Activated naive CD8-positive, alpha-beta T cell treated with anti-CD3 and anti-CD28 coated beads, Interleukin-2, amount 10 ng/mL, durations not matched to agents 7 days and 5 days (primary cell): ENCODE measurements at regions not wholly inside any gene's neighbourhood (a gene's known extent, or its start where the extent isn't known, plus 50 kb on each side); places are given as distances from the start of the nearest gene placed in this dataset.
"Not testable (repeated sequence)": the region's sequence is repeated elsewhere in the genome, so short reads cannot be mapped to it uniquely, and the experiment has no call there.

Source experiments
- ATAC-seq: fragments of 150-1000 bp; cut with Tn5 transposase; one replicate; pipeline ENCODE4 v1.10.0; 2021; ENCODE audit warnings: low read depth, moderate library complexity
- POLR2A ChIA-PET: fragments of 350-600 bp; sonication (Branson Sonifier 250); formaldehyde crosslinking; loops from one replicate; lab custom pipeline; 2021; ENCODE audit warnings: antibody characterized with exemption; lab: Charles Lee
- DNase-seq: peaks from one replicate; pipeline ENCODE4 v3.0.0; 2021
- H3K27ac Mint-ChIP-seq: one replicate; pipeline ENCODE4 v1.8.0; 2022; ENCODE audit warnings: mild to moderate bottlenecking, mixed read lengths
- H3K27me3 Mint-ChIP-seq: one replicate; pipeline ENCODE4 v1.8.0; 2022; ENCODE audit warnings: mild to moderate bottlenecking, moderate library complexity, mixed read lengths
- H3K36me3 Mint-ChIP-seq: one replicate; pipeline ENCODE4 v1.8.0; 2021; ENCODE audit warnings: mild to moderate bottlenecking, mixed read lengths
- H3K4me1 Mint-ChIP-seq: one replicate; pipeline ENCODE4 v1.8.0; 2021; ENCODE audit warnings: mixed read lengths
- H3K4me3 Mint-ChIP-seq: one replicate; pipeline ENCODE4 v1.8.0; 2022; ENCODE audit warnings: mild to moderate bottlenecking, moderate library complexity, mixed read lengths
- H3K9me3 Mint-ChIP-seq: one replicate; pipeline ENCODE4 v1.8.0; 2021; ENCODE audit warnings: mixed read lengths

GRCh38 chr14:105622329-105622955 is 96.1 kb downstream of the TMEM121 start:
- POLR2A ChIA-PET = no interaction called here
- DNase-seq (no peak), ATAC-seq (no peak)
- H3K27ac Mint-ChIP-seq = no peak overlapping the region
- no peaks in the 10 kb centered on the region for H3K36me3 Mint-ChIP-seq
- peaks cover 1% of the 10 kb centered on the region for H3K4me1 Mint-ChIP-seq
- H3K4me3 Mint-ChIP-seq = no peak overlapping the region
- H3K9me3 Mint-ChIP-seq = no peaks in the 10 kb centered on the region
- H3K27me3 Mint-ChIP-seq = no peaks in the 10 kb centered on the region

GRCh38 chr14:105623178-105623577 is 96.8 kb downstream of the TMEM121 start:
- DNase-seq, H3K27me3 Mint-ChIP-seq, H3K27ac Mint-ChIP-seq, POLR2A ChIA-PET, H3K4me1 Mint-ChIP-seq, ATAC-seq, H3K36me3 Mint-ChIP-seq, H3K9me3 Mint-ChIP-seq, H3K4me3 Mint-ChIP-seq: not testable (repeated sequence)

- ATAC-seq, H3K36me3 Mint-ChIP-seq, H3K27ac Mint-ChIP-seq, H3K4me1 Mint-ChIP-seq, H3K27me3 Mint-ChIP-seq, DNase-seq, POLR2A ChIA-PET, H3K9me3 Mint-ChIP-seq, H3K4me3 Mint-ChIP-seq: not testable (repeated sequence)
Observed at GRCh38 chr14:105624346-105624745, 98.0 kb downstream of the TMEM121 start.

- H3K27ac Mint-ChIP-seq, H3K4me3 Mint-ChIP-seq, POLR2A ChIA-PET, H3K9me3 Mint-ChIP-seq, DNase-seq, ATAC-seq, H3K4me1 Mint-ChIP-seq, H3K36me3 Mint-ChIP-seq, H3K27me3 Mint-ChIP-seq: not testable (repeated sequence)
Observed at GRCh38 chr14:105624749-105625434, 98.5 kb downstream of the TMEM121 start.

- H3K9me3 Mint-ChIP-seq, ATAC-seq, H3K27me3 Mint-ChIP-seq, POLR2A ChIA-PET, H3K36me3 Mint-ChIP-seq, DNase-seq, H3K4me3 Mint-ChIP-seq, H3K27ac Mint-ChIP-seq, H3K4me1 Mint-ChIP-seq: not testable (repeated sequence)
Observed at GRCh38 chr14:105625448-105625847, 99.1 kb downstream of the TMEM121 start.

- DNase-seq, POLR2A ChIA-PET, H3K9me3 Mint-ChIP-seq, H3K27ac Mint-ChIP-seq, H3K36me3 Mint-ChIP-seq, H3K4me3 Mint-ChIP-seq, ATAC-seq, H3K4me1 Mint-ChIP-seq, H3K27me3 Mint-ChIP-seq: not testable (repeated sequence)
Observed at GRCh38 chr14:105626111-105626510, 99.7 kb downstream of the TMEM121 start.

GRCh38 chr14:105626651-105627050 is 100.3 kb downstream of the TMEM121 start:
- H3K9me3 Mint-ChIP-seq, ATAC-seq, DNase-seq, H3K27me3 Mint-ChIP-seq, H3K27ac Mint-ChIP-seq, H3K4me1 Mint-ChIP-seq, H3K36me3 Mint-ChIP-seq, H3K4me3 Mint-ChIP-seq, POLR2A ChIA-PET: not testable (repeated sequence)

- POLR2A ChIA-PET, H3K36me3 Mint-ChIP-seq, H3K4me1 Mint-ChIP-seq, H3K27me3 Mint-ChIP-seq, DNase-seq, H3K27ac Mint-ChIP-seq, H3K4me3 Mint-ChIP-seq, H3K9me3 Mint-ChIP-seq, ATAC-seq: not testable (repeated sequence)
Observed at GRCh38 chr14:105627287-105627686, 100.9 kb downstream of the TMEM121 start.

- no peaks in the 10 kb centered on the region for H3K27me3 Mint-ChIP-seq
- peak overlapping the region; percentile 56 for H3K27ac Mint-ChIP-seq
- DNase-seq (no peak), ATAC-seq (no peak)
- peaks cover 3% of the 10 kb centered on the region for H3K4me1 Mint-ChIP-seq
- peaks cover 2% of the 10 kb centered on the region for H3K9me3 Mint-ChIP-seq
- no peak overlapping the region for H3K4me3 Mint-ChIP-seq
- no peaks in the 10 kb centered on the region for H3K36me3 Mint-ChIP-seq
- POLR2A ChIA-PET = no interaction called here
Observed at GRCh38 chr14:105627701-105628100, 101.3 kb downstream of the TMEM121 start.

- H3K27me3 Mint-ChIP-seq, H3K4me3 Mint-ChIP-seq, H3K27ac Mint-ChIP-seq, H3K9me3 Mint-ChIP-seq, POLR2A ChIA-PET, DNase-seq, ATAC-seq, H3K4me1 Mint-ChIP-seq, H3K36me3 Mint-ChIP-seq: not testable (repeated sequence)
Observed at GRCh38 chr14:105628126-105628525, 101.7 kb downstream of the TMEM121 start.

GRCh38 chr14:105628531-105629067 is 102.2 kb downstream of the TMEM121 start:
- H3K4me1 Mint-ChIP-seq, DNase-seq, H3K27me3 Mint-ChIP-seq, H3K36me3 Mint-ChIP-seq, H3K27ac Mint-ChIP-seq, POLR2A ChIA-PET, H3K9me3 Mint-ChIP-seq, ATAC-seq, H3K4me3 Mint-ChIP-seq: not testable (repeated sequence)

GRCh38 chr14:105629091-105629885 is 102.9 kb downstream of the TMEM121 start:
- H3K9me3 Mint-ChIP-seq, POLR2A ChIA-PET, H3K36me3 Mint-ChIP-seq, H3K4me3 Mint-ChIP-seq, H3K4me1 Mint-ChIP-seq, ATAC-seq, H3K27ac Mint-ChIP-seq, H3K27me3 Mint-ChIP-seq, DNase-seq: not testable (repeated sequence)

- Mint-ChIP-seq H3K4me1 (peaks cover 3% of the 10 kb centered on the region), H3K27me3 (no peaks in the 10 kb centered on the region), H3K36me3 (no peaks in the 10 kb centered on the region), H3K4me3 (no peak overlapping the region), H3K9me3 (peaks cover 2% of the 10 kb centered on the region), H3K27ac (peak overlapping the region; percentile 23)
- ATAC-seq = no peak
- no peak for DNase-seq
- POLR2A ChIA-PET = no interaction called here
Observed at GRCh38 chr14:105629886-105630215, 103.5 kb downstream of the TMEM121 start.
